Left colon (tissue), 2 donors: ENCODE measurements at regions not wholly inside any gene's neighbourhood (a gene's known extent, or its start where the extent isn't known, plus 50 kb on each side); places are given as distances from the start of the nearest gene placed in this dataset.

ENCODE experiments used
- ATAC-seq: fragments of 200-7000 bp; cut with Tn5 transposase; one replicate; pipeline ENCODE4 v1.9.1; 2020; ENCODE audit warnings: mild to moderate bottlenecking, moderate library complexity
- DNase-seq, 2 donors: peaks; one replicate each; pipeline ENCODE4 v3.0.0-alpha.2; 2020
- intact Hi-C, 2 donors: fragments of 100-400 bp; cut with DNase I in 1 of 2; cut with micrococcal nuclease in 1 of 2; formaldehyde crosslinking; loops; one replicate each; pipeline versions ENCODE4 v1.11.2 to v1.14.0; 2022; cut with DNase I, micrococcal nuclease
- donor health status: DM: no; HTN: no; CAD: no.
- donor health status: DM: yes; HTN: yes; CAD: no.

DNA sequence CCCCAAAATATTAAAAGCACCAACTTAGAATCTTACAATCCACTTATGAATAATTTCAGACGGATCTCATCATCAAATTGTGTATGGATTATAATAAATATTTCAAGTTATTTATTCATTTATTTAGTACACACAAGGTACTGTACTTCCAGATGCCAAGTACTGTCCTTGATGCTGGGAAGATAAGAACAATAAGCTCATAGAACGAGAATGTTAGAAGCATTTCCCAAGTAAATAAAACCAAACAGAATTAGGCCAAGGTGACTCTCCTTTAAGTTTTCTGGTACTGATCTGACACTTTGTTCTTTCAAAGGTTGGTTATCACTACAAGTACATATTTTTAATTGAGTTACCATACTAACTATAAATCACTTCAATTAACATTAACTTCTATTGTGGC lies 416.1 kb upstream of the ETAA1 start:
- no peak for DNase-seq
- ATAC-seq = no peak
- intact Hi-C loops = no loop called here

DNA sequence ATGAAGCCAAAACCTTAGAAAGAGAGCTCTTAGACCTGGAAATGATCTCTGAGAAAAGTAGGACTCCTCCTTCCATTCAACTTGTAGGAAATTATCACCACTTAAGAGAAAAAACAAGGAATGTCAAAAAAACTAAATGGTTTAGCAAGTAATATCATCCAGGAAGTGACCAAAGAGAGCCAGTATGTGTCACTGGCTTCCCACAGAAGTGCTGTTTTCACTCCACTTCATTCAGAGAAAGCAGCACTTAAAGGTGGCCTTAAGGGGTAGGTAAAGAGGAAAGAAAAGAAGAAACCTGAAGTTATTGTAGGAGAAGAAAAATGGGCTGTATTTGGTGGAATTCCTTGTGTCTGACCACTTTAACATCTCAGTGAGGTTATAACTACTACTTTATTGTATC lies 414.4 kb upstream of the ETAA1 start:
- DNase-seq (no peak), ATAC-seq (no peak)
- intact Hi-C loops = no loop called here

DNA sequence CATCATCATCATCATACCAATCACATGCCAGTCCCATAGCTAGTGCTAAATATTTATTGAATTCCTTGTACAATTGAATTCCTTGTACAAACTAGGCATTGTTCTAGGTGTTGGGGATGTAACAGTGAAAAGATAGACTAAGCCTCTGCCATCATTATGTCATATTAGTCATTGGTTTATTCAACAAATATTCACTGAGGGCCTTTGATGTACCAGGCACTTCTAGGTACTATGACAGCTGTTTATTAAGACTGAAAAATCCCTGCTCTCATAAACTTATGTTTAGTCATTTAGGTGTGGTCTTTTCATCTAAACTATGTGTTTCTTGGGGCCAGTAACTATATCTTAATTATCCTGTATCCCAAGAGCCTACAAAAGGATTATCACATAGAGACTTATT lies 412.3 kb upstream of the ETAA1 start:
- DNase-seq (no peak), ATAC-seq (no peak)
- intact Hi-C loops = no loop called here

- ATAC-seq = no peak
- intact Hi-C loops = no loop called here
- DNase-seq = no peak
These were observed 411.2 kb upstream of the ETAA1 start for GRCh38 chr2:66985906-66986305.

DNA sequence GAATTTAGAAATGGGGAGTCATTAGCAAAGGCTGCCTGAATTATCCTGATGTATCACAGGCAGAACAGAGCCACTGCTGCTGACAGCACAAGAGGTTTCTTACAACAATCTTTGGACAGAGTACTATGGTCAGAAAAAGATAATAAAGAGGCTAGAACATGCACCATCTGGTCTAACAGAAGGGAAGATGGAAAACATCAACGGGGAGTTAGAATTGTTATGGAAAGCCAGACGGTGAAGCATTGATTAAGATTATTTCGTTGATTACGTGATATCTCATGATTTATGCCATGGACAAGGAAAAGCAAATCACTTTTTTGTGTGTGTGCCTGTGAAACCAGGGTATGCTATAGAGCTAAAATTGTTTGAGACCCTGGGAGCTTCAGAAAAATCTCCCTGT lies 409.4 kb upstream of the ETAA1 start:
- intact Hi-C loops = no loop called here
- DNase-seq (no peak), ATAC-seq (no peak)

DNA sequence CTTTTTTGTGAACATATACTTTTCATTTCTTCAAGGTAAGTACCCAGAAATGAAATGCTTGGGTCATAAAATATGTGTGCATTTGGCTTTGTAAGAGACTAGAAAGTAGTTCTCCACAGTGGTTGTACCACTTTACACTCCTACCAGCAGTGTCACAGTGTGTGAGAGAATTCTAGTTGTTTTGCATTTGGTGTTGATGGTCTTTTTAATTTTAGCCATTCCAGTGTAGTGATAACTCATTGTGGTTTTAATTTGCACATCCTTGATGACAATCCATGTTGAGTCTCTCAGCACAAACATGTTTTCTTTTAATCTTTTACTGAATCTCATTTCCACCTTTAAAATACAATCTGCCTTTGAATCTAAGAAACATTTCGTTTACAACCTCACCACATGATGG lies 402.5 kb upstream of the ETAA1 start:
- no peak for ATAC-seq
- no peak for DNase-seq
- intact Hi-C loops = no loop called here

GRCh38 chr2:66995636-66996035 lies 401.5 kb upstream of the ETAA1 start:
- DNase-seq = peak in 1 of 2 donors; percentile 25
- intact Hi-C loops = no loop called here
- no peak for ATAC-seq

DNA sequence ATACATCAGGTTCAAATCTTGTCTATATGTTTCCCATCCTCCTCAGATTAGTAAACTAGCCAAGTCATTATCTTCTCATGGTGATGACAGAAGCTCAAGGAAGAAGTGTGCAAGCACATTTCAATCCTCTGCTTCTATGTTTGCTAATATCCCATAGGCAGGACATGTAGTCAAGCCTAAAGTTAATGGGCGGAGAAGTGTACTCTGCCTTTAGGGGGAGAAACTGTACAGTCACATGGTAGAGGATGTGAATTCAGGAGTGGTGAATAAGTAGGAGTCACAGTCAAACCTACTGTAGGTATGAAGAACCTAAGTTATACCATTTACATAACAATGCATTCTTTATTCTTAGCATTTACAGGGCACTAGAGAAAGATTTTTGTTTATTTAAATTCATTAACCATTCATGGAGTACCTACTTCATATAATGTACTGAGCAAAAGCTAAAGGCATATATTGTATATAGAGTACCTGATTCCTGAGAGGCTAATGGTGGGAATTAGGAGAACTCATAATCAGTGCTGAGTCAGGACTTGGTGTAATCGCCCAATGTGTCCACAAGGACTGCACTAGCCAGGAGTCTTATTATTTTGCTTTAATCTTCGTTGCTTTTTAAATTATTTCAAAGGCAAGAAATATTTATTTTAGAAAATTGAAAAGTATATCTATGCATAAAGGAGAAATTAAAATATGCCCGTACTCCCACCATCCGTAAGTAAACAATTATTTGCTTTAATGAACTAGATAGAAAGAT lies 394.3 kb upstream of the ETAA1 start:
- no peak for ATAC-seq
- no peak for DNase-seq
- intact Hi-C loops = no loop called here

DNA sequence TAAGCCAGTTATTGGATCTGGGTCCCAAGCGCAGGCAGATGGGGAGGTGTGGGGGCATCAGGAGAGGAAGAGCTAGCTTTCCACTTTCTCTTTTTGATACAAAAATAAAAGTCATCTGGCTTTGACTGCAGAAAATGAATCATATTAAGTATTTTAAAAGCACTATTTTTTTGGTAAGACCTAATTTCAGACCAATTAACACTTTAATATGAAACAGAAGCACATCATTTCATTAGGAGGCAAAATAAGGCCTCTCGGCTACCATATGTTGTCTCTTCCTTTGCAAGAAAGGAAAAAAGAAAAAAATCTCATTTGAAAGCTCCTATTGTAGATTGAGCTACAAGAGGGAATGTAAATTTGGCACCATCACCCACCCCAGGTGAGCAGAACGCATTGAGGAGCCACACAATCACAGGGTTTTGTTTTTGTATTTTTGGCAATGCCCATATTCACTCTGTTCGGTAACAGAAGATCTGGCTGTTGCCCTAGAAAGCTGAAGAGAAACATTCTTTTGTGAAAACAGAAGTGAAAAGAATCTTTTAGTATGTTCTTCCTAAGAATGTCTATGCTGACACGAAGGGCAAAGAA lies 390.7 kb upstream of the ETAA1 start:
- intact Hi-C loops = no loop called here

DNA sequence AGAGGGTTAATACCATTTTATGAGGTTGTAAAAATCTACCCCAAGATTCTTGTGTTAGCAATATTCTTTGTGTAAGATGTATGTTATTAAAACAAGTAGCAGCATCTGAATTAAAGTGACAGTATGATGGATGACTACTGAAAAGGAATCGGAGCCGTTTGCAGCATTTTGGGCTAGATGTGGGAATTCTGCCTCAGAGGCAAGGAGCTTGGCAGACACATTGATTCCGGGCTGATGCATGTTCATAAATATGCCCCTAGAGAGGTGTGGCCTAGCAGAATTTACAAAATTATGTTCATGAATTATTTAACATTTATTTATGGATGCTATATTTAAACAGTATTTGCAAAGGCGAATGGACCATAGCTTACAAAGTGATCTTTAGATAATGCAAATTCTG lies 389.0 kb upstream of the ETAA1 start:
- intact Hi-C loops = no loop called here
- DNase-seq (no peak), ATAC-seq (no peak)

More for the DNA sequence above, 390.7 kb upstream of the ETAA1 start:
- no peak for DNase-seq
- ATAC-seq = no peak

DNA sequence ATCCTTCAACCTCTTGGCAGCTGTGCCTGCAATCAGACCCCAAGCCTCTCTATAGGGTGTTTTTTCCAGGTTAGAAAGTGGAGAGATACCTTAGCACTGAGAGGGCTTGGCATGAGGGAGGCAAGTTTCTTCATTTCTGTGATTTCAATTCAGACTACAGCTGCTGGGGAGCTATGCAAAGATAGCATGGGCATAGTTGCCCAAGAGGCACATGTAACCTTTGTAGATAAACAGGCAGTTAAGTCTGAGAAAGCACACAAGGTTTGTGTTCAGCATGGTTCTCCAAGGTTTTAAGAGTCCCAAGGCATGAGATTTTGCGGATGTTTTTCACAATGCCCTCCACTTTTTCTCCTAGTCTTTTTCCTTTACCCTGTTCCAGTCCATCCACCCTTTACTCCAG lies 385.0 kb upstream of the ETAA1 start:
- intact Hi-C loops = no loop called here
- DNase-seq = no peak
- no peak for ATAC-seq

GRCh38 chr2:67013821-67014220 lies 383.3 kb upstream of the ETAA1 start:
- no peak for ATAC-seq
- no peak for DNase-seq
- intact Hi-C loops = no loop called here

GRCh38 chr2:67015681-67016080 lies 381.5 kb upstream of the ETAA1 start:
- DNase-seq (no peak), ATAC-seq (no peak)
- intact Hi-C loops = no loop called here

DNA sequence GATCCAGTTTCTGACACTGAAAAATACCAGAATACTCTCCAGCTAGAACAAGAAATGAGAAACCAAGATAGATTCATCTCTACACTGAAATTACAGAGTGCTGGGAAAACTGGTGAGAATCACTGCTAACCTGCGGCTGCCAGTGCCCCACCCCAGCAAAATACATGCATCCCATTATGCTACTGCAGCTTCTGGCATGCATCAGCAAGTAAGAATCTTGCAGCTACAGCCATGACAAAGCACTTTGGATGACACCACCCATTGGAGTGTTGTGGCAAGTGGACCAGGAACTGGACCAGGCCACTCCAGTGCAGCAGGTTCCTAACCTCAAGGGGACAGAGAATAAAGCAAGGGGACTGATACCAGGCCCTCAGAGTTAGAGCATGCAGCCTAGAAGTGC lies 378.8 kb upstream of the ETAA1 start:
- intact Hi-C loops = no loop called here
- DNase-seq (no peak), ATAC-seq (no peak)

DNA sequence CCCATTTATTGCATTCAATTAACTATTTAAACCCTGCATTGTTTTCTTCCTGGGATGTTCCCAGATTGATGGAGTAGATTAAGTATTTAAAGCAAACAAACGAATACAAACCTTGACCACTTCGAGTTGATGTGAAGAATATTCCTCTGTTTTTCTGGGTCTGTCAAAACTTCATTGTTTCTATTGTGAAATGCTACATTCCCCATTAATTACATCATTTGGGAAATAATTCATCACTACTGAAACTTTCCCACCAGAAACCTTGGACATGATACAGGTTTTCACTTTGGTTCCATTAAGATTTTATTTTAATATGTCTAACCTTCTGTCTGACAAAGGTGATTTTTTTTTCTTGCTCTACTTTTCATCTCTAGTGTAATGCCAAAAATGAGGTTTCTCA lies 365.1 kb upstream of the ETAA1 start:
- DNase-seq (no peak), ATAC-seq (no peak)
- intact Hi-C loops = no loop called here

GRCh38 chr2:67036444-67036843 lies 360.7 kb upstream of the ETAA1 start:
- no peak for ATAC-seq
- intact Hi-C loops = no loop called here

DNA sequence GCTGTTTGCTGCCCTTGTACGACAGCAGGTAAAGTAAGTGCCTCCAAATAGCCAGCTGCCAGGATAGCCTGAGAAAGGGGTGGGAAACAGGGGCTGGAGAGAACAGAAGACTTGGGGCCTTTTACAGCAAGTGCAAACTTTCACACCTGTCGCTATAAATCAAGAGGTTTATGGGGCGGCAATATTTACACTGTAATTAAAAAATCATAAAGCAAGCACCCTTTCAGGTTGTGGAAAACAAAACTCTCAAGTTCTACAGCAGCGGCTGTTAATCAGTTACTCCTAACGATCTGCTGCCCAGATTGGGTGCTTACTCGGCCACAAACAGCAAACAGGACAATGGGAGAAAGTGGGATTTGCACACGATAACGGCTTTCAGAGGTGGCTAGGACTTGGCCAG lies 359.5 kb upstream of the ETAA1 start:
- intact Hi-C loops = no loop called here
- DNase-seq = peak; percentile 13 to 30
- ATAC-seq = peak; percentile 95

More at GRCh38 chr2:67036444-67036843, 360.7 kb upstream of the ETAA1 start:
- no peak for DNase-seq

DNA sequence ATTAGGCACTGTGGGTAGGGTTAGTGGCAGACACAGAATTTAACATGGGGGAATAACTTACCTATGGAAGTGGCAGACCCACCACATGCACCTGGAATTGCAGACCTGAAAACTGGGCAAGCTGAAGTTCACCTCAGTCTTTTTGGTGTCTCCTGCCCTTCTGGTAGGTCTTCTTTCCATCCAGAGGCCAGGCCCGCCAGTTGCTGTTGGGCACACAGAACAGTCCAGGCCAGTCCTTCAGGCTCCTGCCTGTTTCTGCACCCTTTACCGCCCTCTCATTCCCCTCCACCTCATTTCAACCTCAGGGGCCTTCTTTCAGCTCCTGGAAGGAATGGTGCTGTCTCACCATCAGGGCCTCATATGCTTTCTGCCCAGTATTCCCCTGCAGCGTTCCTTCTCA lies 358.9 kb upstream of the ETAA1 start:
- DNase-seq = no peak
- intact Hi-C loops = no loop called here
- no peak for ATAC-seq

GRCh38 chr2:67039058-67039457 lies 358.1 kb upstream of the ETAA1 start:
- no peak for ATAC-seq
- intact Hi-C loops = no loop called here
- no peak for DNase-seq

DNA sequence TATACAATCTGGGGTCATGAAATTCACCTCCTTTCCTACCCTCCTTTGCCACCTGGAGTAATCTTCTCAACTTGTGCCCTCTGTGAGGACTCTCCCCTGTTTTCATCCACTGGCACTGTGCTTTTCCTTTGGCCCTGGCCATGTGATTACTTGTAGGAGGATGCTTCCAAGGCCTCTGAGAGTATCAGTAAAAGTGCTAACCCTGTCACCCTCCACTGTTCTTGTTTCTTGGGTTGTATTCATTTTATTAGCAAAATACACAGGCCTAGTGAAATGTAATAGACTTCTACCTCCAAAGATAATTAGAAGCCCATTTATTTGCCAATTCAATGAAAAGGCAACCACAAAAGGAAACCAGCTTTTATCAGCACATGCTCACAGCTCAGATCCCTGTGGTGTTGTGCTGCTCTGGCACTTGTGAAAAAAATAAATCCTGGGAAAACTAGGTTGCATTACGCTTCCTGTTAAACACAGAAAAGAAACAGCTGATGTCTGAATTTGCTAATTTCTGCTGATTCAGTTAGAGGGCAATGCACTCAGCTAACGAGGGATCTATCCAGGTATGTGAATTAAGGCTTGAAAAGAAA lies 357.5 kb upstream of the ETAA1 start:
- intact Hi-C loops = no loop called here
- no peak for ATAC-seq
- DNase-seq = no peak

- intact Hi-C loops = no loop called here
- no peak for DNase-seq
- no peak for ATAC-seq
These were observed 356.1 kb upstream of the ETAA1 start for GRCh38 chr2:67041051-67041450.
